GM12873 (cell line): ENCODE measurements at regions not wholly inside any gene's neighbourhood (a gene's known extent, or its start where the extent isn't known, plus 50 kb on each side); places are given as distances from the start of the nearest gene placed in this dataset.

Source experiments
- CTCF ChIP-seq: IDR thresholded peaks from 2 replicates; pipeline ENCODE4 v1.5.1; 2012; ENCODE audit warnings: low read depth, mild to moderate bottlenecking, moderate library complexity, low read length, control low read depth; ENCODE audit not compliant: insufficient read depth; ENCODE audit errors: missing control alignments

GRCh38 chr6:156279261-156279969 lies 497.8 kb upstream of the ARID1B start:
- no peak for TF ChIP-seq CTCF

- no peak for TF ChIP-seq CTCF
These were observed 504.0 kb upstream of the ARID1B start for GRCh38 chr6:156273065-156273711.

- TF ChIP-seq CTCF: no peak
These were observed 507.3 kb upstream of the ARID1B start for GRCh38 chr6:156269751-156270369.

- no peak for TF ChIP-seq CTCF
These were observed 508.3 kb upstream of the ARID1B start for GRCh38 chr6:156268849-156269248.

GRCh38 chr6:156262014-156262413 lies 515.2 kb upstream of the ARID1B start:
- no peak for TF ChIP-seq CTCF

- no peak for TF ChIP-seq CTCF
These were observed 516.4 kb upstream of the ARID1B start for GRCh38 chr6:156260815-156261214.

- no peak for TF ChIP-seq CTCF
These were observed 518.2 kb upstream of the ARID1B start for GRCh38 chr6:156258981-156259380.
